SK-N-MC (cell line): ENCODE measurements at regions not wholly inside any gene's neighbourhood (a gene's known extent, or its start where the extent isn't known, plus 50 kb on each side); places are given as distances from the start of the nearest gene placed in this dataset.

ENCODE experiments used
- EZH2 ChIP-seq: fragments of 200-600 bp; sonication (generic); IDR thresholded peaks from one replicate; pipeline ENCODE4 v1.6.1; 2017; ENCODE audit warnings: antibody characterized with exemption
- FOXP2 ChIP-seq: optimal IDR thresholded peaks from 2 replicates; pipeline ENCODE3; 2011; ENCODE audit warnings: mild to moderate bottlenecking, moderate library complexity; ENCODE audit not compliant: insufficient read depth; ENCODE audit errors: extremely low read length, control extremely low read depth
- POLR2AphosphoS5 ChIP-seq: IDR thresholded peaks from 2 replicates; pipeline ENCODE4 v1.6.1; 2012; ENCODE audit warnings: mild to moderate bottlenecking, low read depth, low read length, borderline replicate concordance

- TF ChIP-seq EZH2 (no peak), POLR2AphosphoS5 (no peak), FOXP2 (no peak)
Measured at GRCh38 chr2:207312006-207312356, 146.2 kb upstream of the KLF7 start.
